SKM-1 (cell line): ENCODE measurements at regions not wholly inside any gene's neighbourhood (a gene's known extent, or its start where the extent isn't known, plus 50 kb on each side); places are given as distances from the start of the nearest gene placed in this dataset.

ENCODE experiments used
- DNase-seq: peaks from one replicate; lab custom pipeline; 2025; ENCODE audit not compliant: unreplicated experiment; lab: John Stamatoyannopoulos, UW

DNA sequence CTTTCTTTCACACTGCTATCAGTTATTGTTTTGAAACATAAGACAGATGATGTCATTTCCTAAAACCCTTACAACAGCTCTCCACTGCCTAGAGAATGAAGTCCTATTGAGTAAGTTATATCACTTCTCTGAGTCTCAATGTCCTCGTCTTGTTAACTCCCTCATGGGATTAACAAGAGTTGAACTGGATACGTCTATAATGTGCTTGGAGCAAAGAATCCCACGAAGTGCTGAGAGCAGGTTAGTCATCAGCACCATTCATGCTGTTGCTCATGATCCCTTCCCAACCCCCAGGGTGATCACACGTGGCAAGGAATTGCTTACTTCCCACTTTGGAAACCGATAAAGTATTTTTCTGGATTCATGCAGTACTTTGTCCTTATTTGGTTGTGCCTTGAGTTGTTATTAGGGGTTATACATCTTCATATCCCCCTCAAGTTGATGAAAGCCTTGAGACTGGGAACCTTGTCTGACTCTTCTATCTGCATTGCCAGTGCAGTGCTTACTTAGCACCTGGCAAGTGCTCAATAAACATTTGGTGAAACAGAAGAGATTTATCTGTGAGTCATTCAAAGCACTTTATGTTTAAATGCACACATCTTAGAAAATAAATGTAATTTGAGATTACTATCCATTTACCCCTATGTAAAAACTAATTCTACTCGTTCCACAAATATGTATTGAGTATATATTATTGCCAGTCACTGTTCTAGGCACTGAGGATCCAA, 487.5 kb downstream of the EPM2A start:
- DNase-seq: no peak

DNA sequence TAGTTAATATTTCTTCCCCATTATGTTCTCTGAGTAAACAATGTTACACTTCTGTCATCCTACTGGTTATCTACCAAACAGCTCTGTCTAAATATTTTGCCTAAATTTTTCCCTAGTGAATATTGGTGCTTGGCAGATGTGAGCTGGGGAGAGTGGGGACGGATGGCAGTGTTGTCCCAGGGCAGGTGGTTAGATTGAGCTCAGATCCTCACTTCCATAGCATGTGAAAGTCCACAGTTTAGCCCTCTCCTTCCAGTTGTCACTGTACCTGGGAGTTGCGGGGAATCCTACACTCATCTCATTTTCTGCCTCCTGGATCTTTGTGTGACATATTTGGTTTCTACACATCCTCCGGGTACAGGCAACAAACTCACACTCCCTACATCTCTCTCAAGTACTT, 484.9 kb downstream of the EPM2A start:
- no peak for DNase-seq

DNA sequence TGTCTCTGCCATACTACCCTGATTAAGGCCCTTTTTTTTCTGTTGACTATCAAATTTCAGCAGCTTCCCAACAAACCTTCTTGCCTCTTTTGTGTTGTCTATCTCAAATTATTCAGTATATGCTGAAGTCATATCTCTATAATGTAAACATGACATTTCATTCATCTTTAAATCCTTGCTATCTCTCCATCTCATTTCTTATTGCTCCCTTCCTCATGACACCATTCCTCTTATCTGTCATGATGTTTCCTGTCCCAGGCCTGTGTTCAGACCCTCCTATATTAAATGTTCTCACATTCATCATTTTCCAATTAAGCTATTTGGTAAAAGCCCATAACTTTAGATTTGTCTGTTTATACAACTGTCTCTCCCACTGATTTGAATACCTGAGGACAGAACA, 482.6 kb downstream of the EPM2A start:
- no peak for DNase-seq

DNA sequence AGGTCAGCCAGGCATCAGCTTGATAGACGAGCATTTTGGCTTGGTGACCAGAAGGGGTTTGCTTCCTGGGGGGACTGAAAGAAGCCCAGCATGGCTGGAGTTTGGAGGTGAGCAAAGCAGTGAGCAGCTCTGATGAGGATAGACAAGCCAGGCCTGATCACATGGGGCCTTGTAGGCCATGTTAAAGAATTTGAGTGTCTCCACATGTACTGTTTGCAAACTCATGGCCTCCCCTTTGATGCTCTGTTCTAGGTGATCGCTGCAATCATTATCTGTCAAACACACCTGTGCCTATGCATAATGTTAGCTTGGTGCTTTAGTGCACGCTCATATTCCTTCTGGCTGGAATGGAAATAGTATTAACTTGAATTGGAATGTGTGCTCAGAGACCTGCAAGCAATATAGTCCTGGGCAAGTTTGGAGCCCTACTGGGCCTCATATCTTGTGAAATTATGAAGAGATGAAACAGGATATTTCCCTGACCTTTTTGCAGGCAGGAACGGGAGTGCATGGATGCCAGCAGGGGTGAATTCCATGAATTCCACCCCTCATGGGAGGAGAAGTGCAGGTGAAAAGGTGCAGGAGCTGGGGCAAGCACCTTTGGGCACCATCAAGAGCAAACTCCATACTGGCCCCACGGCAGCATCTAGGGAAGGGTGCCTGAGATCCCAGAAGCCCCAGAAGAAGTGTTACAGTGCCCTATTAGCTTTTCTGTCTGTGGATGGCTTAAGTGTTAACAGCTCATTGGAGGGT, 480.5 kb downstream of the EPM2A start:
- DNase-seq: no peak

DNA sequence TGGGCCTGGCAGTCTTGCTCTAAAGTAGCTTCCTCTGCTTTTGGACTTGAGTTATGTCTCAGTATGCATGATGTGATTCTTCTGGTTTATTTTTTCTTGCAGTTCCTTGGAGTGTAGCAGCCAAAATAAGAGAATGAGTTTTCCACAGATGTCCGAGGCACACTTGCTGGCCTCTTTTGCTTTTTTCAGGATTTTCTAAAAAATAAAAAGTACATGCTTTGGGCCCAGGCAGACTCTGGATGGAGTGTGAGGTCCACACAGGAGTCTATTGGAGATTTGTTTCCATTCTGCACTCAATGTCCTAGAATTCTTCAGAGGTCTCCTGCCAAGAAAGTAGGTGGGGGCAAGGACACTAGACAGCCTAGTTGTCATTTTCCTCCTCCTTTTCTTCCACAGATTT, 477.6 kb downstream of the EPM2A start:
- no peak for DNase-seq

DNA sequence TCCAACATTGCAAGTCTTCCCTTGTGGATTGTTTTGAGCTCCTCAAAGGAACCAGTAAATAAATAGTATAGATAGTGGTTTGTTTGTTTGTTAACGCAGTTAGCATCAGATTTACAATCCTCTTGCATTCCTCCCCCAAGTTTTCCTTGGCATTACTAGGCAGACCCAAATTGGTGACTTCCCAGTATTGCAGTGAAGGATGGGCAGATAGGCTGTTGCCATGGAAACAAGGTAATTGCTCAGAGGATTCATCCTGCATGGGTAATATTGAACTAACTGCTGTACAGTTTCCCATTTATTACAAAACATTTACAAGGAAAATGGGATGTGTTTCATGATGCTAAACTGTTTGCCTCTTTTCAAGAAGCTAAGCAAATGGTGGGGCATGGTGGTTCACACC, 477.2 kb downstream of the EPM2A start:
- DNase-seq: no peak

DNA sequence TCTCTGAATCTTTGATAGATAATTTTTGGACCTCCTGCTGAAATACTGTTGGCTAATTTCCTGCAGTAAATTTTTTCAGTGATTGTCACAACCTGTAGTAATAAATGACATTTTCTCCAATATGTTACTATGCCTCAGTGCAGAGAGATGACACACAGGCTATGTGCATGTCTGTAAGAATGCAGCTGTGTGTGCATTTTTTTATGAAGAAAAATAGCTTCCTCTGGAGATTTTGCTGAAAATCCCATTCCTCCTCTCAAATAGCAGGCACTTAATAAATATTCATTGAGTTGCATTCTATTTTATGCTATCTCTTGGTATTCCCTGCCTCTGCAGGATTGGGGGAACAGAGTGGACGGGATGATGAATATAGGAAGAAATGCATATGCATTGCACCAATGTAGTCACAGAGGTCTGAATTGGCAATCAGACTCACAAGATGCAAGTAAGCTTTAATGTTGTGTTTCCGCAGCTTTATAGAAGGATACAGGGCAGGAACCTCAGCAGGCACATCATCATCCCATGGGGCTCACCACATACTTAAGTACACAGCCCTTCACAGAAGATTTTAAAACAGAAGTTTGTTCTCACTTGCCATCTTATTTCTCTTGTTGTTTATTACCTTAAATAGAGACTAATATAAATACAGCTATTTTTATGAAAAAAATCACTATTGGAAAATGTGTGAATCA, 474.7 kb downstream of the EPM2A start:
- no peak for DNase-seq

DNA sequence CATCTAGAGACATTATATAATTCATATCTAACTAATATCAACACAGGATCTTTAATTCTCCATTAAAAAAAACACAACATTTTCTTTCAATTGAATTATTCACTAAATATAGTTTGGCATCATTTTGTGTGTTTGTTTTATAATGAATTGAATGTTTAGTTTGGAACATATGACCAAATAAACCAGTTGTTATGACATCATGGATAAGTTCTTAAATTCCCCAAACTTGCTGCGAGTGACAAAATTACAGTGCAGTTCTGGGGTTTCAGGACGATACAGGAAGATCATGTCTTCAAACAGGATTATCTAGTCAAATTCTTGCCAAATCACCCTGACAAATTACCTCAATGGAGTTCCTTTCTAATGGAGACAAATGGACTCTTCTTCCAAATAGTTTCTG, 473.6 kb downstream of the EPM2A start:
- DNase-seq: no peak

DNA sequence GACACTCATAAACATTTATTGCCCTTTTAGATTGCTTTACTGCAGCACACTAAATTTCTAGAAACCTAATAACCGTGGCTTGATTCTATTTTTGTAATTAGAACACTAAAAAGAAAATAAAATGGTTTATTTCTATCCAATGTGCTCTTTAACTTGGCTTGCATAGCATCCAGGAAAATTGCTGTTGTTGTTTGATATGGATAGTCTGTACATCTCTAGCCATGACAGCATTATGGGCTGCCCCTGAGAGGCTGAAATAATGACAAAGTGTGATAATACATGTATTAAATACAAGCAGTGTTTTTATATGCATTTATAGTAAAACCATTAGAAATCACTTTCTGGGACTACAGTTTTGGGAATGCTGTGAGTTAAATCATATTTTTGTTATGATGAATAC, 472.5 kb downstream of the EPM2A start:
- no peak for DNase-seq

DNA sequence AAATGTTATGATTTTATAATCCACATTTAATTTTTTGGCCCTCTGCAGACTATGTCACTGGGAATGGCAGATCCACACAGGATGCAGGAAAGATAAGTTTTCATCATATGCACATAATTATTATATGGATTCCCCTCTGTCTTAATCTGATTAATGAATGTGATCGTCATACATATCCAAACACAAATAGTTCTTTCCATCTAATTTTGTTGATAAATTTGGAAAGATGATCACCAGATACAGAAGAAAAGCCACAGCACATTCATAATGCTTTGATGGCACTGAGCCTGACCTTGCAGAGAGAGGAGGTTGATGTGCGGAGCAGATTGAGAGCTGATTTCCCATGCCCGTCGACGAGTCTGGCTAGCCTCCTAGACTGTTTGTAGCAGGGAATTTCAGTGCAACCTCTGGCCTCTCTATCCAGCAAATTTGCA, 471.5 kb downstream of the EPM2A start:
- no peak for DNase-seq

DNA sequence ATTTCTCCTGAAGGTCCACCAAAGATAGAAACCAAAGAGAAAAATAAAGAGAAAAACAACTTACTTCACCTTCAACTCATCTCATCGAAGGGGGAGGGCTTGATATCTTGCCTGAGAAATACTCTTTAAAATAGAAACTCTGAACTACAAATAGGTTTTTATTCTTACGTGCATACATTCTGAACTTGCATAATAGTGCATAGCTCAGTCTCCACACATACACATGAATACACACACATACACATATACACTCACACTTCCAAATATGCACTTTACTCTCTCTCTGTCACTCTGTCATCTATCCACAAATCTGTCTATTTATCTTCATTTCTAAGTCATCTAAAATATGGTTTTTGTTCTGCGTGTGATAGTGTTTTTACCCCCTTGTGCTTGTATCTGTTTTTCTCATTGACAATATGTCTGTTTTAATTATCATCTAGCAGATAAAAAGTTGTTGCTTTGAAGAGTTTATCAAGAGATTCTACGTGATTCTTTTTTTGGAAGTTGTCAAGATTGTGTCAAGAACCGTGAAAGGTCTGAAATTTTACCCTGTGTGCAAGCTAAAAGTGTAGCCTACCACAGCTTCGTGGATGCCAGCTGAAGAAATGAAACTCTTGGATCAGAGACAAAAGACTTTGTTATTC, 468.8 kb downstream of the EPM2A start:
- DNase-seq: no peak

DNA sequence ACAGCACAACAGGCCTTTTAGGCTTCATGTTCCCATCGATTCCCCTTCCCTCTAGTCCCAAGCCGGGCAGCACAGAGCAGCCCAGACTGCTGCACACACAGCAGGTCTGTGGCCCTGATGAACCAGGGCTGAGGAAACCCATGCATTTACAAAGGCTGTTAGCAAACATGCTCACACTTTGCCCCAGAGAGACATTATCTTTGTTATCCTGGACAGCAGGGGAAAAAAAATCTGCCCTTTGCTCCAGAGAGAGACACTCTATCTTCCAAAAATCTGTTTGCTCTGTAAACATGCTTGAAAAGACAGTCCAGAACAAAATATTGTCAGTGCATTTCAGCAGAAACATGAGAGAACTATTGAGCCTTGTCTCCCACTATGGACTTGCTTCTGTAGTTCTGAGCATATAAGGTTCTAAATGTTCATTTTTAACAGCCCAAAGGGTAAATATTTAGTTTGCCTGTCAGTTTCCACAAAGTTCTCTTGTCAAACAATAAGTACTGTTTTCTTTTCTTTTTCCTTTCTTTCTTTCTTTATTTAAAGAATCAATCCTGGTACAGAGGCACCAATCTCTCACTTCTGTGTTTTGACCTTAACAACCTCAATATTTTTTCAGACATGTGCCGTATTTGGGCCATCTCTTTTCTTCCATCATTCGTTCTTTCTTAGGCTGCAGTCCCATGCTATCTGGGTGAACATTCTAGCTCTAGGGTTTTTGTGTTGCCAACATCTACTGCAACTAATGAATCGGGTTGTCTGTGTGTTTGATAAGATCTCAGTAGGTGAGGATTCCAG, 468.0 kb downstream of the EPM2A start:
- DNase-seq: no peak

DNA sequence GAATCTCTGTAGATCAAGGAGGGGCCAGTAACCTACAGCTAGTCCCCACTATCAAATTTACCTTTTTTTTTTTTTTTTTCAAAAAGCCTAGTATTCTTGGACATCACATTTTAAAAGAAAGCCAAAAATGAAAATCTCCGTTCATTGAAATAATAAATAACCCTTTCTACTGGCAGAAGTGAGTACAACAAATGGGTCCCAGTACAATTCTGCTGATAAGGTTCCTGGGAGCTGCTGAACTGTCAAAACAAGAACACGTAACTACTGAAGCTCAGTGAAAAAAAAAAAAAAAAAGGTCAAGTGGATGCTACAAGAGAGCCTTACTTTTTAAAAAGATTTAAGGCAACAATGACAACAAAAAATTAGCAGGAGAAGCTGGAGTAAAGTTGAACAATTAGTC, 464.9 kb downstream of the EPM2A start:
- no peak for DNase-seq

DNA sequence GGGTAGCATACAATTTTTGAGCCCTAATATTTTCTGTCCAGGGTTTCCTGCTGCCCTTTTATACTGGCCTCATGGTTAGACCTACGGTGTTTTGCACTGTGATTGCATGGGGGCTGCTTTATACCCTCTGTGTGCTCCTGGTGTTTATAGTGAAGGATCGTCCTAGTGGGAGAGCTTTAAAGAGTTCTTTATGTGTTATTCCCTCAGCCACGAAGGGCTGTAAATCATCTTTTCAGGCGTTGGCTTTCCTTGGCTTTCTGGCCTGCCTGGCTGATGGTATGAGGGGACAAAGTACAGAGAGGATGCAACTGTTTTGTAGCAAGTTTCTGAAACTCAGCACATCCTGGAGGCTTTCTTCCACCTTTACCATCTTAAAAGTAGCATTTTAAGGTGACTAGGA, 464.3 kb downstream of the EPM2A start:
- no peak for DNase-seq

DNA sequence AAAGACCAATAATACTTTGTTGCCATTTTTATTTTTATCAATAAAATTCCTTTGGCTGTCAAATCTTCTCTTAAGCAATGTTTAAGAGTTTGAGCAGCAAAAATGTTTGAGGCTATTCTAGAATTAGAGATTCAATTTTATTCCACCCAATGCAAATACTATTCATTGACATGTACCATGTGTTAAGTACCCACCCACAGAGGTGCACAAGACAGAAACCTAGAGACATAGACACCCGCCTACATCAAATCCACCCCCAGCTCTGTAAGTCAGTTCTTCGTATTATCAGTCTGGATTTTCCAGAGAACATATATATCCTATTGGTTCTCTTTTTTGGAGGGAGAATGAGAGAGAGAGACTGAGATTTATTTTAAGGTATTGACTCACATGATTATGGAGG, 463.7 kb downstream of the EPM2A start:
- no peak for DNase-seq

DNA sequence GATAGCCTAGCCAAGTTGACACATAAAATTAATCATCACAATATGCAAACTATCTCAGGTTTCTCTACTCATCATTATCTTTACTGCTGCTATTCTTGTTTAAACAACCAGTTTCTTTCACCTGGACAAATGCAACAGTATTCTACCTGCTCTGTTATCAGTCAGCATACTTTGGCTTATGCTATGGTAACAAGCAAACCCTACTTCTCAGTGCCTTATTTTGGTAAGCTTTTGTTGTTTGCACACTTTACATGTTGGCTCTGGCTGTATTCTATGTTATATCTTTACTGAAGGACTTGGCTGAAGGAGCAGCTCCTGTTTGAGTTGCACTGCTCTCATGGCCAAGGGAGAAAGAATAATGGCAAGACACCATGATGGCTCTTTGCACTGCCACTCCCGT, 463.1 kb downstream of the EPM2A start:
- DNase-seq: no peak

DNA sequence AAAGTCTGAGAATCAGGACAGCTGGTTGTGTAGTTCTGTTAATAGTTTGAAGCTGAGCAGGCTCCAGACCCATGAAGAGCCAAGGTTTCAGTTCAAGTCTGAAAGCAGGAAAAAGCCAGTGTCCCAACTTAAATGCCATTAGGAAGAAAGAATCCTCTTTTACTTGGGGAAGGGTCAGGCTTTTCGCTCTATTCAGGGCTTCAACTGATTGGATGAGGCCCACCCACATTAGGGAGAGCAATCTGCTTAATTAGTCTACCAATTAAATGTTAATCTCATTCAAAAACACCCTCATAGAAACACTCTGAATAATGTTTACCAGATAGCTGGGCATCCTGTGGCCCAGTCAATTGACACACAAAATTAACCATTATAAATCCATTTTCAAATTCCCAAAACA, 462.2 kb downstream of the EPM2A start:
- no peak for DNase-seq

DNA sequence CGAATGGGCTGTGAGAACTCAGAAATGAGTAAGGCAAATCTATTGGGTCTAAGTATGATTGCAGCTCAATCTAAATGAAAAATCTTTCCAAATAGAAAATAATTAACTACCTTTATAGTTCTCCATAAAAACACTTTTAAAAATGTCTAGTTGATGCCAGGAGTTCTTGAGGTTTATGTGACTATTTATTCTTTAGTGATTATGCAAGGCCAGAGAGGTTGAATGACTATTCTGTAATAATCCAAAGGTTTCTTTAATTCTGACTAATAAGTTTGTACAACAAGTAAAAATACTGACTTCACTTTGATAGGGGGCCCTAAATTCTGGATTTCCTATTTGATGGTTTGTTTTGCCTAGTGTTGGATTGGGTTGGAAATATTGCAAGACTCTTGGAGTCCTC, 461.2 kb downstream of the EPM2A start:
- DNase-seq: no peak

DNA sequence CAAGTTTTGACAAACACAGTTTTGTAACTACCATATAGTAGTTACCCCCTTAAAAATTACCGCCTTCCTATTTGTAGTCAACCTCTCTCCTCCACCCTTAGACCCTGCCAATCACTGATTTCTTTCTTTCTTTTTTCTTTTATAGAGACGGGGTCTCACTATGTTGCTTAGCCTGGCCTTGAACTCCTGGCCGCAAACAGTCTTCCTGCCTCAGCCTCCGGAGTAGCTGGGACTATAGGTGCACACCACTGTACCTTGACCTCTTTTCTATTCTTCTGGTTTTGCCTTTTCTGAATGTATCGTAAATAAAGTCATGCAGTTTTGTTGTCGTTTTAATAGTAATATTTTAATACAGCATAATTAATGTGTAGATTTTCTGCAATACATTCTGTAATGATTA, 460.3 kb downstream of the EPM2A start:
- no peak for DNase-seq

DNA sequence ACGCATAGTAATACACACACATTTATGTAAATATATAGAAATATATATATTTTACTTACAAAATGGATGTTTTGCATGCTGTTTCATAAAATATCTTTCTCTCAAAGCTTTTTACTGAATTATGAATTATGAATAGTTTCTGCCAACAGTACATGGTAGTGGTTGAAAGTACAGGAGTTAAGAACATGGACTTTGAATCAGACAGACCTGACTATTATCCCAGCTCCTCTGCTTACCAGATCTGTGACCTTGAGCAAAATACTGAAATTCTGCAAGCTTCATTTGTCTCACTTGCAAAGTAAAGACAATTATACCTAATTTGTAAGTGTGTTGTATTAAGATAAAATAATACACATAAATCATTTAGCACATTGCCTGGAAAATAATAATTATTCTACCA, 459.5 kb downstream of the EPM2A start:
- DNase-seq: no peak

DNA sequence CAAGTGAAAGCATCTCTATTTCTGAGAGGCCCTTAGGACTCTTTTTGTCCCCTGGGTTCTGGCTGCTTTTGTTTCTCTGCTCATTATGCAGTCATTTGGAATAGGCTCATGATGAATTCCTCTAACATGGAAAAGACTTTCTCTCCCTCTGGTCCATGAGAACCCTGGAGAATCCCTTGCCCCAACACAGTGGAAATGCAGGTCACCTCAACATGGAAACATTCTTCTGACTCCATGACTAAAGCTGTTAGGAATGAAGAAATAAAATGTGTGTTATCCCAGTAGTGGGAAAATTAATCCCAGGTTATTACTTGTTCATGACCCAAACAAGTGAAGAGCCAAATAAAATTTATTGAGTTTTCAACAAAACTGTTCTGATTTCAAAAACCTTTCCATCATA, 458.6 kb downstream of the EPM2A start:
- DNase-seq: no peak
